ENCODE measurements at regions not wholly inside any gene's neighbourhood (a gene's known extent, or its start where the extent isn't known, plus 50 kb on each side); places are given as distances from the start of the nearest gene placed in this dataset.

DNA sequence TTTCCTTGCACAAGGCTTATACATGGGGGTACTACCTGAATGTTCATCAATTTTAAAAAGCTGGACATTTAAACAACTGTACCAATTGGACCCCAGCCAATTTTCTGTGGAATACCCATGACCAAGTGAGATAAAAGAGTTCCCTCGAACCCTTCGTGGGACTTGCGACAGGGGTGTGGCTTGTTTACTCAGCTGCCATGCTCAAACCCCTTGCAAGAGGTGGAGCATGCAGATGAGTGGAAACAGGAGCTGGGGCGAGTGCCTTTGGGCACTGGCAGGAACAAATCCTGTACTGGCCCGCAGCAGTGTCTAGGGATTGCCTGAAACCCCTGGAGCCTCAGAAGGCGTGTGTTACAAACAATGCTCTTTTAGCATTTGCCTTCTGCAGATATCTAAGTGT, 144.2 kb downstream of the PDHA2 start:
- no peak for TF ChIP-seq POLR2A (IDR thresholded peaks at IDR 0.05)
- TF ChIP-seq, protein P1, sequence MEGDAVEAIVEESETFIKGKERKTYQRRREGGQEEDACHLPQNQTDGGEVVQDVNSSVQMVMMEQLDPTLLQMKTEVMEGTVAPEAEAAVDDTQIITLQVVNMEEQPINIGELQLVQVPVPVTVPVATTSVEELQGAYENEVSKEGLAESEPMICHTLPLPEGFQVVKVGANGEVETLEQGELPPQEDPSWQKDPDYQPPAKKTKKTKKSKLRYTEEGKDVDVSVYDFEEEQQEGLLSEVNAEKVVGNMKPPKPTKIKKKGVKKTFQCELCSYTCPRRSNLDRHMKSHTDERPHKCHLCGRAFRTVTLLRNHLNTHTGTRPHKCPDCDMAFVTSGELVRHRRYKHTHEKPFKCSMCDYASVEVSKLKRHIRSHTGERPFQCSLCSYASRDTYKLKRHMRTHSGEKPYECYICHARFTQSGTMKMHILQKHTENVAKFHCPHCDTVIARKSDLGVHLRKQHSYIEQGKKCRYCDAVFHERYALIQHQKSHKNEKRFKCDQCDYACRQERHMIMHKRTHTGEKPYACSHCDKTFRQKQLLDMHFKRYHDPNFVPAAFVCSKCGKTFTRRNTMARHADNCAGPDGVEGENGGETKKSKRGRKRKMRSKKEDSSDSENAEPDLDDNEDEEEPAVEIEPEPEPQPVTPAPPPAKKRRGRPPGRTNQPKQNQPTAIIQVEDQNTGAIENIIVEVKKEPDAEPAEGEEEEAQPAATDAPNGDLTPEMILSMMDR (IDR thresholded peaks at IDR 0.05): no peak
- TF ChIP-seq EP300 (IDR thresholded peaks at IDR 0.05): no peak

Data from suprapubic skin (tissue), 3 donors.